ENCODE measurements at regions not wholly inside any gene's neighbourhood (a gene's known extent, or its start where the extent isn't known, plus 50 kb on each side); places are given as distances from the start of the nearest gene placed in this dataset.

DNA sequence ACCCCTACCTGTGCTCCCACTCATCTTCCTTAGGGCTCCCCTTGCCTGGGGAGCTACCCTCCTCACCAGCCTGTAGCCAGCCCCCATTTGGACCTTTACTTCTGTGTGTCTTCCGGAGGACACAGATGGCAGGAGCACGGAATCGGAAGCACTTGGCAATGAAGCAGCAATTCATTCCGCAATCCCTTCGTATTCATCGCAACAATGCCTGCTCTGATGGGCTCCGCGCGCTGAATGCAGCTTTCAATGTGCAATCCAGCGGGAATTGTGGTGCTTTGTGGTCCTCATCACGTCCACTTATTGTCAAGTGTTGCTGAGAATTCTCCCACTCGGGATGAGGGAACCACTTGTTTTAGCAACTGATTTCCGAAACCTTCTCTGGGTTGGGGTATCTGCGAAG lies 336.0 kb downstream of the DHX35 start:
- TF ChIP-seq POLR2A (IDR thresholded peaks at IDR 0.05), result no peak
- TF ChIP-seq, protein P1, sequence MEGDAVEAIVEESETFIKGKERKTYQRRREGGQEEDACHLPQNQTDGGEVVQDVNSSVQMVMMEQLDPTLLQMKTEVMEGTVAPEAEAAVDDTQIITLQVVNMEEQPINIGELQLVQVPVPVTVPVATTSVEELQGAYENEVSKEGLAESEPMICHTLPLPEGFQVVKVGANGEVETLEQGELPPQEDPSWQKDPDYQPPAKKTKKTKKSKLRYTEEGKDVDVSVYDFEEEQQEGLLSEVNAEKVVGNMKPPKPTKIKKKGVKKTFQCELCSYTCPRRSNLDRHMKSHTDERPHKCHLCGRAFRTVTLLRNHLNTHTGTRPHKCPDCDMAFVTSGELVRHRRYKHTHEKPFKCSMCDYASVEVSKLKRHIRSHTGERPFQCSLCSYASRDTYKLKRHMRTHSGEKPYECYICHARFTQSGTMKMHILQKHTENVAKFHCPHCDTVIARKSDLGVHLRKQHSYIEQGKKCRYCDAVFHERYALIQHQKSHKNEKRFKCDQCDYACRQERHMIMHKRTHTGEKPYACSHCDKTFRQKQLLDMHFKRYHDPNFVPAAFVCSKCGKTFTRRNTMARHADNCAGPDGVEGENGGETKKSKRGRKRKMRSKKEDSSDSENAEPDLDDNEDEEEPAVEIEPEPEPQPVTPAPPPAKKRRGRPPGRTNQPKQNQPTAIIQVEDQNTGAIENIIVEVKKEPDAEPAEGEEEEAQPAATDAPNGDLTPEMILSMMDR (IDR thresholded peaks at IDR 0.05), result no peak
